ENCODE measurements at regions not wholly inside any gene's neighbourhood (a gene's known extent, or its start where the extent isn't known, plus 50 kb on each side); places are given as distances from the start of the nearest gene placed in this dataset.
A peak's percentile ranks its signal among the peaks of the same experiment; 100 is the strongest.
"Not testable (repeated sequence)": the region's sequence is repeated elsewhere in the genome, so short reads cannot be mapped to it uniquely, and the experiment has no call there.

GRCh38 chr12:30357766-30358490 lies 337.7 kb downstream of the IPO8 start:
- DNase-seq (ENCODE audit: low read depth, low spot score): no peak

GRCh38 chr12:30345744-30346471 lies 349.8 kb downstream of the IPO8 start:
- no peak for DNase-seq (ENCODE audit: low read depth, low spot score)

- no peak for DNase-seq (ENCODE audit: low read depth, low spot score)
Observed at GRCh38 chr12:30330565-30330964, 365.1 kb downstream of the IPO8 start.

GRCh38 chr12:30329281-30329680 lies 366.4 kb downstream of the IPO8 start:
- no peak for DNase-seq (ENCODE audit: low read depth, low spot score)

- DNase-seq (ENCODE audit: low read depth, low spot score): no peak
Observed at GRCh38 chr12:30323008-30323407, 372.7 kb downstream of the IPO8 start.

GRCh38 chr12:30320561-30320960 lies 375.1 kb downstream of the IPO8 start:
- no peak for DNase-seq (ENCODE audit: low read depth, low spot score)

- no peak for DNase-seq (ENCODE audit: low read depth, low spot score)
Observed at GRCh38 chr12:30314506-30315100, 381.1 kb downstream of the IPO8 start.

- peak; percentile 5 for DNase-seq (ENCODE audit: low read depth, low spot score)
Observed at GRCh38 chr12:30308010-30308717, 387.5 kb downstream of the IPO8 start.

GRCh38 chr12:30304528-30304927 lies 391.1 kb downstream of the IPO8 start:
- DNase-seq (ENCODE audit: low read depth, low spot score): no peak

- no peak for DNase-seq (ENCODE audit: low read depth, low spot score)
Observed at GRCh38 chr12:30301291-30301690, 394.4 kb downstream of the IPO8 start.

- no peak for DNase-seq (ENCODE audit: low read depth, low spot score)
Observed at GRCh38 chr12:30296486-30296885, 399.2 kb downstream of the IPO8 start.

- no peak for DNase-seq (ENCODE audit: low read depth, low spot score)
Observed at GRCh38 chr12:30286345-30286926, 409.2 kb downstream of the IPO8 start.

- DNase-seq (ENCODE audit: low read depth, low spot score): no peak
Observed at GRCh38 chr12:30278401-30278800, 417.3 kb downstream of the IPO8 start.

GRCh38 chr12:30272515-30272914 lies 423.2 kb downstream of the IPO8 start:
- not testable (repeated sequence) for DNase-seq (ENCODE audit: low read depth, low spot score)

- DNase-seq (ENCODE audit: low read depth, low spot score): no peak
Observed at GRCh38 chr12:30269496-30269895, 426.2 kb downstream of the IPO8 start.

- DNase-seq (ENCODE audit: low read depth, low spot score): no peak
Observed at GRCh38 chr12:30268041-30268440, 427.6 kb downstream of the IPO8 start.

- peak; percentile 17 for DNase-seq (ENCODE audit: low read depth, low spot score)
Observed at GRCh38 chr12:30263434-30263833, 432.2 kb downstream of the IPO8 start.

GRCh38 chr12:30257618-30258017 lies 438.1 kb downstream of the IPO8 start:
- DNase-seq (ENCODE audit: low read depth, low spot score): no peak

- no peak for DNase-seq (ENCODE audit: low read depth, low spot score)
Observed at GRCh38 chr12:30251546-30251945, 444.1 kb downstream of the IPO8 start.

GRCh38 chr12:30243426-30243825 lies 452.2 kb downstream of the IPO8 start:
- no peak for DNase-seq (ENCODE audit: low read depth, low spot score)

- no peak for DNase-seq (ENCODE audit: low read depth, low spot score)
Observed at GRCh38 chr12:30219047-30219446, 435.3 kb upstream of the TMTC1 start.

GRCh38 chr12:30218073-30218472 lies 434.3 kb upstream of the TMTC1 start:
- DNase-seq (ENCODE audit: low read depth, low spot score): no peak

Measured in ELF-1 (cell line).